DND-41 (cell line): ENCODE measurements at regions not wholly inside any gene's neighbourhood (a gene's known extent, or its start where the extent isn't known, plus 50 kb on each side); places are given as distances from the start of the nearest gene placed in this dataset.

Experiments
- CTCF ChIP-seq: IDR thresholded peaks from 2 replicates; pipeline ENCODE4 v1.5.1; 2012; ENCODE audit warnings: borderline replicate concordance, low read length, moderate library complexity, mild to moderate bottlenecking; ENCODE audit not compliant: poor library complexity, severe bottlenecking; ENCODE audit errors: extremely low read depth
- EZH2 ChIP-seq: IDR thresholded peaks from 3 replicates; pipeline ENCODE4 v1.6.1; 2012; ENCODE audit warnings: borderline replicate concordance, low read depth, mild to moderate bottlenecking, moderate library complexity, low read length, inconsistent platforms; ENCODE audit not compliant: severe bottlenecking

GRCh38 chr13:87080100-87080779, 590.9 kb upstream of the SLITRK5 start:
- no peak for TF ChIP-seq EZH2
- TF ChIP-seq CTCF: no peak
